ENCODE measurements at regions not wholly inside any gene's neighbourhood (a gene's known extent, or its start where the extent isn't known, plus 50 kb on each side); places are given as distances from the start of the nearest gene placed in this dataset.

DNA sequence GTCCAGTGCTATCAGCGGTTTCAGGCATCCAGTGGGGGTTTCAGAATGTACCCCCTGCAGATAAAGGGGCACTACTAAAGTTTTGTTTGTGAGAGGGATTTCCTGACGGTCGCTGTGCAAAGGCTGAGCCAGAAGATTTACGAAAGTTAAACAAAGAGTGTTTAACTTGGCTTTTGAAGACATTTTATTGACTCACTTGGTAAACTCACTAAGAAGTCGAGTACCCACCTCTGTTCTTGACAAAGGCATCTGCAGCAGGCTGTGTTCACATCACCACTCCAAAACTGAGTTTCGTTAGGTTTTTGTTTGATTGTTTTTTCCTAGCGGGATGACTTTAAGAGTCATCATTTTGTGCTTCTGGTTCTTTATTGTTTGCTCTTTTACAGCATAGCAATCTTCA, 143.9 kb upstream of the TBL1X start (continued):
- TF ChIP-seq, protein P1, sequence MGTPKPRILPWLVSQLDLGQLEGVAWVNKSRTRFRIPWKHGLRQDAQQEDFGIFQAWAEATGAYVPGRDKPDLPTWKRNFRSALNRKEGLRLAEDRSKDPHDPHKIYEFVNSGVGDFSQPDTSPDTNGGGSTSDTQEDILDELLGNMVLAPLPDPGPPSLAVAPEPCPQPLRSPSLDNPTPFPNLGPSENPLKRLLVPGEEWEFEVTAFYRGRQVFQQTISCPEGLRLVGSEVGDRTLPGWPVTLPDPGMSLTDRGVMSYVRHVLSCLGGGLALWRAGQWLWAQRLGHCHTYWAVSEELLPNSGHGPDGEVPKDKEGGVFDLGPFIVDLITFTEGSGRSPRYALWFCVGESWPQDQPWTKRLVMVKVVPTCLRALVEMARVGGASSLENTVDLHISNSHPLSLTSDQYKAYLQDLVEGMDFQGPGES (IDR thresholded peaks at IDR 0.05): no peak
- TF ChIP-seq JUND (IDR thresholded peaks at IDR 0.05; ENCODE audit: low read depth, low read length) (no peak), RAD21 (IDR thresholded peaks at IDR 0.05; ENCODE audit: insufficient read depth, low read depth, low read length) (no peak)
- TF ChIP-seq, protein P2, sequence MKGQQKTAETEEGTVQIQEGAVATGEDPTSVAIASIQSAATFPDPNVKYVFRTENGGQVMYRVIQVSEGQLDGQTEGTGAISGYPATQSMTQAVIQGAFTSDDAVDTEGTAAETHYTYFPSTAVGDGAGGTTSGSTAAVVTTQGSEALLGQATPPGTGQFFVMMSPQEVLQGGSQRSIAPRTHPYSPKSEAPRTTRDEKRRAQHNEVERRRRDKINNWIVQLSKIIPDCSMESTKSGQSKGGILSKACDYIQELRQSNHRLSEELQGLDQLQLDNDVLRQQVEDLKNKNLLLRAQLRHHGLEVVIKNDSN (IDR thresholded peaks at IDR 0.05; ENCODE audit: borderline replicate concordance, extremely low read length, insufficient read depth, low read depth, low read length): no peak

DNA sequence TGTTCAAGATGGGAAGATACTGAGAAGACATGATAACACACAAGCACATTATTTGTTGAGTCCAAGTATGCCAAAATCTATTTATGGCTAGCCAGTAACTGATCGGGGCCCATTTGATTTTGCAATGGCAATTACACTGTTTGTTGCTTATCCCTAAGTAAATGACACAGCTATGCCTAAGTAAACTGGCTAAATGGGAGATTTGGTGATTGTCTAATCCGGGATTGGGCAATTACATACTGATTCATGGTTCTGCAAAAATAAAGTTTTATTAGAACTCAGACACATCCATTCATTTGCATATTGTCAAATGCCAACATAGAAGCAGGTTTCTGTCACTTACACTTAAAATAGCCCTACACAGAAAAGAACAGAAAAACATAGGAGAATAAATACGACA, 140.2 kb upstream of the TBL1X start:
- ChIA-PET POLR2A (no interaction called here), SMC1A (ENCODE audit: uncharacterized antibody, unreplicated experiment) (no interaction called here), CTCF (no interaction called here), RAD21 (ENCODE audit: unreplicated experiment) (no interaction called here)
- H3K27me3 ChIP-seq (replicated peaks in 1 of 2; ENCODE audit: control insufficient read depth in 2 of 2, insufficient read depth in 2 of 2, low read length in 1 of 2): no peaks in the 10 kb centered on the region
- no peaks in the 10 kb centered on the region; the same call in 2 of the 3 replicates for H3K9me3 ChIP-seq (replicated peaks; ENCODE audit: control insufficient read depth, insufficient read depth, low read length)
- no peak overlapping the region for H2AFZ ChIP-seq (ENCODE audit: control insufficient read depth, low read depth, low read length)
- DNase-seq (ENCODE audit: low read depth, low spot score) (no peak), ATAC-seq (no peak), FAIRE-seq (no peak)
- H3K36me3 ChIP-seq (ENCODE audit: control insufficient read depth in 2 of 2, insufficient read depth in 2 of 2, low read length in 1 of 2): no peaks in the 10 kb centered on the region
- BruUV-seq (replicated peaks): no TSS peak
- in situ Hi-C loops (cut with MboI): no loop called here
- no peaks in the 10 kb centered on the region for H4K20me1 ChIP-seq (ENCODE audit: control insufficient read depth, insufficient read depth)
- H3K4me2 ChIP-seq (ENCODE audit: control insufficient read depth, insufficient read depth): no peak overlapping the region
- no peaks in the 10 kb centered on the region for H3K4me1 ChIP-seq (ENCODE audit: control insufficient read depth, insufficient read depth, low read length)
- no peak overlapping the region for H3K9ac ChIP-seq (ENCODE audit: control insufficient read depth, insufficient read depth, low read length)
- WGBS (ENCODE audit: insufficient coverage, insufficient replicate concordance, low lambda C conversion rate, missing lambda C conversion rate): 57% methylated on average over 3 of the region's 3 CpGs
- H3K4me3 ChIP-seq: no peak overlapping the region
- H3K79me2 ChIP-seq (ENCODE audit: control insufficient read depth, insufficient read depth, low read length): no peaks in the 10 kb centered on the region
- no peak for TF ChIP-seq MXI1 (IDR thresholded peaks at IDR 0.05; ENCODE audit: low read depth, low read length)
- no peak overlapping the region for H3K27ac ChIP-seq (ENCODE audit: control insufficient read depth, insufficient read depth)
- intact Hi-C loops (cut with micrococcal nuclease; ENCODE audit: unreplicated experiment): no loop called here

Measured in GM12878 (cell line).